ENCODE measurements at regions not wholly inside any gene's neighbourhood (a gene's known extent, or its start where the extent isn't known, plus 50 kb on each side); places are given as distances from the start of the nearest gene placed in this dataset.

DNA sequence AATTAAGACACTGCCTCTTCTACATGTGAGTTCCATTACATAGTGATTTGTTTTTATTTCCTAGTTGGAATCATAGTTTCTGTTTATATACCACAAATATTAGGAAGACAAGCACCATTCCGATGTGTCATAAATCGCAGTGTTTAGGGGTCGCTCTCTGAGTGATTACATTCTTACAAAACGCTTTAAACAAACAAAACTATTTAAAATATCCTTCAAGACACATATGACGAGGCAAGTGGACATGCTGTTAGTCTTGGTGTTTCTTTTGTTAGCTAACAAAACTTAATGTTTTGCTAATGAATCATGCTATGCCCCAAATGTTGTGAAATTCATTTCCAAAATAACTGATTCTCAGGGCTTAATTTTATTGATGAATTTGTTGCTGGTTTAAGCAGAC lies 1219.3 kb upstream of the PRKX start:
- H3K4me2 ChIP-seq: peak overlapping the region; percentile 26; the same call in 1 of the 3 replicates
- peak in 1 of 2 experiments; percentile 4 for DNase-seq (ENCODE audit: low read depth in 1 of 2, low spot score in 1 of 2)
- WGBS (ENCODE audit: missing lambda C conversion rate): 4% methylated on average over 5 of the region's 5 CpGs
- FAIRE-seq: peak; percentile 59
- CTCF ChIA-PET: no interaction called here
- no peak for ATAC-seq
- no peak overlapping the region for H3K4me3 ChIP-seq
- POLR2A ChIA-PET: no interaction called here
- H3K9me3 ChIP-seq: no peaks in the 10 kb centered on the region
- H3K27ac ChIP-seq: no peak overlapping the region
- TF ChIP-seq BHLHE40 (IDR thresholded peaks at IDR 0.05; ENCODE audit: low read depth, low read length): no peak
- no peak for TF ChIP-seq HOXB13 (CRISPR knock-in tag; IDR thresholded peaks at IDR 0.05; ENCODE audit: low read depth)
- TF ChIP-seq PHF8 (IDR thresholded peaks at IDR 0.05; ENCODE audit: borderline replicate concordance, low read depth): no peak
- TF ChIP-seq GATA3 (IDR thresholded peaks at IDR 0.05; ENCODE audit: borderline replicate concordance): no peak
- TF ChIP-seq MAX (IDR thresholded peaks at IDR 0.05): no peak
- TF ChIP-seq CBX8 (IDR thresholded peaks at IDR 0.05): no peak
- no peaks in the 10 kb centered on the region for H3K4me1 ChIP-seq

GRCh38 chrX:4930426-4930825 lies 1217.0 kb upstream of the PRKX start:
- FAIRE-seq: no peak
- TF ChIP-seq BHLHE40 (IDR thresholded peaks at IDR 0.05; ENCODE audit: low read depth, low read length): no peak
- no peak for TF ChIP-seq MAZ (IDR thresholded peaks at IDR 0.05; ENCODE audit: borderline replicate concordance, low read depth, low read length)
- Histone ChIP-seq H3K4me3 (no peak overlapping the region), H3K27ac (no peak overlapping the region), H3K4me1 (no peaks in the 10 kb centered on the region), H3K4me2 (no peak overlapping the region), H3K9me3 (no peaks in the 10 kb centered on the region)
- 60% methylated on average over 6 of the region's 6 CpGs for WGBS (ENCODE audit: missing lambda C conversion rate)
- ChIA-PET CTCF (no interaction called here), POLR2A (no interaction called here)
- no peak for ATAC-seq
- no peak for DNase-seq (ENCODE audit: low read depth in 1 of 2, low spot score in 1 of 2)

DNA sequence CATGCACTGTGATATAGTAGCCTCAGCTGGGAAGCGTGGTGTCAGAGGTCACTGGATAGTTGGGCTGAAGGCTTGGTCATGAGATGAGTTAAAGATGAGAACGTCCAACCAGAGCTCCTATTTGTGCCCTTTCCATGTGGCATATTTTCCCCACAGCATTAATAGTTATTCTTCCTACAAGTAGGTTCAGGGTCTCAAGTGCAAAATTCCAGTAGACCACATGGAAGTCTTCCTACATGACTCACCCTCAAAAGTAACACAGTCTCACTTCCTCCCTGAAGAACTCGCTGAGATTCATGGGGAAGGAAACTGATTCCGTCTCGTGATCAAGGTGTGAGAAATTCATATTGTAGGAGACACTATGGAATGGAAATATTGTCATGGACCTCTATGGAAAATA lies 1212.5 kb upstream of the PRKX start:
- CTCF ChIA-PET: no interaction called here
- no peak overlapping the region for H3K4me2 ChIP-seq
- ATAC-seq: no peak
- no peak for FAIRE-seq
- H3K27ac ChIP-seq: no peak overlapping the region
- H3K9me3 ChIP-seq: no peaks in the 10 kb centered on the region
- H3K4me3 ChIP-seq: no peak overlapping the region
- 39% methylated on average over 5 of the region's 5 CpGs for WGBS (ENCODE audit: missing lambda C conversion rate)
- TF ChIP-seq HOXA7 (CRISPR knock-in tag; IDR thresholded peaks at IDR 0.05): no peak
- TF ChIP-seq FOSL2 (IDR thresholded peaks at IDR 0.05): no peak
- TF ChIP-seq FOSL2 (CRISPR knock-in tag; IDR thresholded peaks at IDR 0.05): no peak
- no peak for TF ChIP-seq ESRRA (IDR thresholded peaks at IDR 0.05; ENCODE audit: borderline replicate concordance, low read length)
- no peak for TF ChIP-seq CHD4 (IDR thresholded peaks at IDR 0.05; ENCODE audit: borderline replicate concordance)
- TF ChIP-seq POLR2AphosphoS2 (conservative IDR thresholded peaks at IDR 0.05; ENCODE audit: low read length): no peak
- no peak for TF ChIP-seq RAD21 (conservative IDR thresholded peaks at IDR 0.05 in 1 of 2, IDR thresholded peaks at IDR 0.05 in 1 of 2)
- no peaks in the 10 kb centered on the region for H3K4me1 ChIP-seq
- DNase-seq (ENCODE audit: low read depth in 1 of 2, low spot score in 1 of 2): no peak
- POLR2A ChIA-PET: no interaction called here

- H3K4me2 ChIP-seq: 0 out of 3 replicates have a peak overlapping the region, but pooled peaks have one; percentile 1
- ChIA-PET CTCF (no interaction called here), POLR2A (no interaction called here)
- WGBS (ENCODE audit: missing lambda C conversion rate): 27% methylated on average over 5 of the region's 5 CpGs
- FAIRE-seq: no peak
- DNase-seq (ENCODE audit: low read depth in 1 of 2, low spot score in 1 of 2): no peak
- ATAC-seq: no peak
- no peaks in the 10 kb centered on the region for H3K4me1 ChIP-seq
- no peak for TF ChIP-seq CHD2 (IDR thresholded peaks at IDR 0.05; ENCODE audit: low read length, partially characterized antibody)
- no peak for TF ChIP-seq POLR2AphosphoS2 (conservative IDR thresholded peaks at IDR 0.05; ENCODE audit: low read length)
- no peak for TF ChIP-seq FOXS1 (CRISPR knock-in tag; IDR thresholded peaks at IDR 0.05)
- TF ChIP-seq JUNB (IDR thresholded peaks at IDR 0.05): no peak
- TF ChIP-seq JUN (IDR thresholded peaks at IDR 0.05): no peak
- no peak for TF ChIP-seq HEYL (CRISPR knock-in tag; IDR thresholded peaks at IDR 0.05)
- TF ChIP-seq BHLHE40 (IDR thresholded peaks at IDR 0.05; ENCODE audit: low read depth, low read length): no peak
- TF ChIP-seq FOSL2 (IDR thresholded peaks at IDR 0.05): no peak
- TF ChIP-seq FOSL2 (CRISPR knock-in tag; IDR thresholded peaks at IDR 0.05): no peak
- no peak overlapping the region for H3K27ac ChIP-seq
- no peak overlapping the region for H3K4me3 ChIP-seq
- no peaks in the 10 kb centered on the region for H3K9me3 ChIP-seq
These were observed 1195.9 kb upstream of the PRKX start for GRCh38 chrX:4909348-4909747.

- POLR2A ChIA-PET: no interaction called here
- TF ChIP-seq TFCP2L1 (CRISPR knock-in tag; IDR thresholded peaks at IDR 0.05) (no peak), ZNF302 (CRISPR knock-in tag; IDR thresholded peaks at IDR 0.05) (no peak), FOXS1 (CRISPR knock-in tag; IDR thresholded peaks at IDR 0.05) (no peak)
- DNase-seq (ENCODE audit: low read depth in 1 of 2, low spot score in 1 of 2): no peak
These were observed 1192.1 kb upstream of the PRKX start for GRCh38 chrX:4905576-4905975.

More at GRCh38 chrX:4905576-4905975, 1192.1 kb upstream of the PRKX start:
- 43% methylated on average over 6 of the region's 6 CpGs for WGBS (ENCODE audit: missing lambda C conversion rate)
- no peaks in the 10 kb centered on the region for H3K9me3 ChIP-seq
- FAIRE-seq (no peak), ATAC-seq (no peak)
- CTCF ChIA-PET: no interaction called here
- H3K4me2 ChIP-seq: no peak overlapping the region
- no peak overlapping the region for H3K4me3 ChIP-seq
- no peaks in the 10 kb centered on the region for H3K4me1 ChIP-seq
- no peak overlapping the region for H3K27ac ChIP-seq

Measured in A549 (cell line).